ENCODE measurements at regions not wholly inside any gene's neighbourhood (a gene's known extent, or its start where the extent isn't known, plus 50 kb on each side); places are given as distances from the start of the nearest gene placed in this dataset.

GRCh38 chr15:94665676-94666441 lies 434.5 kb downstream of the MCTP2 start:
- DNase-seq = no peak

GRCh38 chr15:94666553-94666952 lies 435.2 kb downstream of the MCTP2 start:
- H3K36me3 ChIP-seq (replicated peaks in 1 of 2) = no peaks in the 10 kb centered on the region
- 70 to 76% (median 75%) methylated on average over 5 of the region's 5 CpGs for WGBS, 4 donors
- no peak overlapping the region for H3K4me3 ChIP-seq
- TF ChIP-seq, protein P1, sequence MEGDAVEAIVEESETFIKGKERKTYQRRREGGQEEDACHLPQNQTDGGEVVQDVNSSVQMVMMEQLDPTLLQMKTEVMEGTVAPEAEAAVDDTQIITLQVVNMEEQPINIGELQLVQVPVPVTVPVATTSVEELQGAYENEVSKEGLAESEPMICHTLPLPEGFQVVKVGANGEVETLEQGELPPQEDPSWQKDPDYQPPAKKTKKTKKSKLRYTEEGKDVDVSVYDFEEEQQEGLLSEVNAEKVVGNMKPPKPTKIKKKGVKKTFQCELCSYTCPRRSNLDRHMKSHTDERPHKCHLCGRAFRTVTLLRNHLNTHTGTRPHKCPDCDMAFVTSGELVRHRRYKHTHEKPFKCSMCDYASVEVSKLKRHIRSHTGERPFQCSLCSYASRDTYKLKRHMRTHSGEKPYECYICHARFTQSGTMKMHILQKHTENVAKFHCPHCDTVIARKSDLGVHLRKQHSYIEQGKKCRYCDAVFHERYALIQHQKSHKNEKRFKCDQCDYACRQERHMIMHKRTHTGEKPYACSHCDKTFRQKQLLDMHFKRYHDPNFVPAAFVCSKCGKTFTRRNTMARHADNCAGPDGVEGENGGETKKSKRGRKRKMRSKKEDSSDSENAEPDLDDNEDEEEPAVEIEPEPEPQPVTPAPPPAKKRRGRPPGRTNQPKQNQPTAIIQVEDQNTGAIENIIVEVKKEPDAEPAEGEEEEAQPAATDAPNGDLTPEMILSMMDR (IDR thresholded peaks at IDR 0.05) = no peak
- no peak for TF ChIP-seq POLR2A (IDR thresholded peaks at IDR 0.05)
- H3K27ac ChIP-seq = no peak overlapping the region
- no peaks in the 10 kb centered on the region for H3K4me1 ChIP-seq (replicated peaks in 1 of 2)
- peaks cover 6% of the 10 kb centered on the region for H3K27me3 ChIP-seq
- intact Hi-C loops (cut with DNase I) = no loop called here
- no peak for DNase-seq
- H3K9me3 ChIP-seq (replicated peaks in 1 of 3) = no peaks in the 10 kb centered on the region

More at GRCh38 chr15:94665676-94666441, 434.5 kb downstream of the MCTP2 start:
- Histone ChIP-seq H3K4me3 (no peak overlapping the region), H3K4me1 (replicated peaks in 1 of 2) (no peaks in the 10 kb centered on the region), H3K9me3 (replicated peaks in 1 of 3) (no peaks in the 10 kb centered on the region), H3K36me3 (replicated peaks in 1 of 2) (no peaks in the 10 kb centered on the region), H3K27ac (no peak overlapping the region), H3K27me3 (peaks cover 6% of the 10 kb centered on the region)
- TF ChIP-seq POLR2A (IDR thresholded peaks at IDR 0.05) = no peak
- TF ChIP-seq, protein P1 (IDR thresholded peaks at IDR 0.05) = no peak
- 64 to 84% (median 74%) methylated on average over 7 of the region's 7 CpGs for WGBS, 4 donors
- intact Hi-C loops (cut with DNase I) = no loop called here

GRCh38 chr15:94667109-94667508 lies 435.7 kb downstream of the MCTP2 start:
- intact Hi-C loops (cut with DNase I) = no loop called here
- Histone ChIP-seq H3K9me3 (replicated peaks in 1 of 3) (no peaks in the 10 kb centered on the region), H3K27me3 (peaks cover 6% of the 10 kb centered on the region), H3K27ac (no peak overlapping the region), H3K36me3 (replicated peaks in 1 of 2) (no peaks in the 10 kb centered on the region), H3K4me1 (replicated peaks in 1 of 2) (no peaks in the 10 kb centered on the region), H3K4me3 (no peak overlapping the region)
- 80 to 93% (median 86%) methylated on average over 5 of the region's 5 CpGs for WGBS, 4 donors
- no peak for DNase-seq
- TF ChIP-seq, protein P1 (IDR thresholded peaks at IDR 0.05) = no peak
- TF ChIP-seq POLR2A (IDR thresholded peaks at IDR 0.05) = no peak

- H3K4me1 ChIP-seq (replicated peaks in 1 of 2) = no peaks in the 10 kb centered on the region
- no peaks in the 10 kb centered on the region for H3K27me3 ChIP-seq
- DNase-seq = no peak
- 0 to 1% (median 0%) methylated on average over 3 of the region's 3 CpGs for WGBS, 4 donors
- H3K36me3 ChIP-seq (replicated peaks in 1 of 2) = no peaks in the 10 kb centered on the region
- H3K27ac ChIP-seq = peak overlapping the region in 1 of 5 donors; percentile 22
- TF ChIP-seq, protein P1 (IDR thresholded peaks at IDR 0.05) = peak; percentile 51 to 75 (median 65)
- no peak for TF ChIP-seq POLR2A (IDR thresholded peaks at IDR 0.05)
- intact Hi-C loops (cut with DNase I) = no loop called here
- H3K4me3 ChIP-seq = no peak overlapping the region
- no peaks in the 10 kb centered on the region for H3K9me3 ChIP-seq (replicated peaks in 1 of 3)
Measured at GRCh38 chr15:94670438-94671034, 439.2 kb downstream of the MCTP2 start.
